HEK293T (cell line): ENCODE measurements at regions not wholly inside any gene's neighbourhood (a gene's known extent, or its start where the extent isn't known, plus 50 kb on each side); places are given as distances from the start of the nearest gene placed in this dataset.
A peak's percentile ranks its signal among the peaks of the same experiment; 100 is the strongest.
"Not testable (repeated sequence)": the region's sequence is repeated elsewhere in the genome, so short reads cannot be mapped to it uniquely, and the experiment has no call there.

Experiments
- CTCF ChIA-PET: fragments of 350-600 bp; formaldehyde crosslinking; extraction: SDS; loops from one replicate; lab custom pipeline; 2021; ENCODE audit warnings: antibody characterized with exemption, inconsistent platforms; lab: Yijun Ruan, JAX
- POLR2A ChIA-PET: fragments of 350-600 bp; formaldehyde crosslinking; extraction: SDS; loops from one replicate; lab custom pipeline; 2020; ENCODE audit warnings: antibody characterized with exemption, inconsistent platforms; lab: Yijun Ruan, JAX
- DNase-seq: peaks from one replicate; pipeline ENCODE4 v3.0.0; 2012; ENCODE audit warnings: mixed read lengths; ENCODE audit errors: extremely low spot score
- ARNT ChIP-seq: fragments of 450-650 bp; IDR thresholded peaks from 2 replicates; pipeline ENCODE4 v1.6.1; 2017; ENCODE audit warnings: mild to moderate bottlenecking
- BHLHE40 ChIP-seq: fragments of 450-650 bp; IDR thresholded peaks from 2 replicates; pipeline ENCODE4 v1.6.1; 2016; ENCODE audit warnings: mild to moderate bottlenecking, moderate library complexity, borderline replicate concordance
- CTBP1 ChIP-seq: fragments of 450-650 bp; IDR thresholded peaks from 2 replicates; pipeline ENCODE4 v1.6.1; 2016; ENCODE audit warnings: borderline replicate concordance
- ELF4 ChIP-seq: fragments of 450-650 bp; IDR thresholded peaks from 2 replicates; pipeline ENCODE4 v1.6.1; 2017; ENCODE audit warnings: antibody characterized with exemption
- FOXA1 ChIP-seq: fragments of 450-650 bp; IDR thresholded peaks from 2 replicates; pipeline ENCODE4 v1.6.1; 2016; ENCODE audit warnings: mild to moderate bottlenecking
- FOXK2 ChIP-seq: fragments of 450-650 bp; IDR thresholded peaks from 2 replicates; pipeline ENCODE4 v1.6.1; 2016; ENCODE audit warnings: mild to moderate bottlenecking
- FOXM1 ChIP-seq: fragments of 450-650 bp; IDR thresholded peaks from 2 replicates; pipeline ENCODE4 v1.6.1; 2017; ENCODE audit warnings: mild to moderate bottlenecking, borderline replicate concordance
- HDGF ChIP-seq: fragments of 450-650 bp; IDR thresholded peaks from 2 replicates; pipeline ENCODE4 v1.6.1; 2017; ENCODE audit warnings: antibody characterized with exemption, borderline replicate concordance
- L3MBTL2 ChIP-seq: fragments of 450-650 bp; conservative IDR thresholded peaks from 2 replicates; pipeline ENCODE4 v1.6.1; 2016; ENCODE audit warnings: mild to moderate bottlenecking
- LEF1 ChIP-seq: fragments of 450-650 bp; IDR thresholded peaks from 2 replicates; pipeline ENCODE4 v1.6.1; 2017; ENCODE audit warnings: mild to moderate bottlenecking, borderline replicate concordance
- NFRKB ChIP-seq: fragments of 450-650 bp; IDR thresholded peaks from 2 replicates; pipeline ENCODE4 v1.6.1; 2016; ENCODE audit warnings: mild to moderate bottlenecking, moderate library complexity
- SP1 ChIP-seq: fragments of 450-650 bp; IDR thresholded peaks from 2 replicates; pipeline ENCODE4 v1.6.1; 2017
- SUZ12 ChIP-seq: fragments of 450-650 bp; IDR thresholded peaks from 2 replicates; pipeline ENCODE4 v1.6.1; 2016; ENCODE audit warnings: mild to moderate bottlenecking
- TARDBP ChIP-seq: fragments of 450-650 bp; IDR thresholded peaks from 2 replicates; pipeline ENCODE4 v1.6.1; 2016
- ZNF384 ChIP-seq: fragments of 450-650 bp; IDR thresholded peaks from 2 replicates; pipeline ENCODE4 v1.6.1; 2016
- TF ChIP-seq, protein P1 (sequence below): fragments of 450-650 bp; IDR thresholded peaks from 2 replicates; pipeline ENCODE4 v1.6.1; 2016

DNA sequence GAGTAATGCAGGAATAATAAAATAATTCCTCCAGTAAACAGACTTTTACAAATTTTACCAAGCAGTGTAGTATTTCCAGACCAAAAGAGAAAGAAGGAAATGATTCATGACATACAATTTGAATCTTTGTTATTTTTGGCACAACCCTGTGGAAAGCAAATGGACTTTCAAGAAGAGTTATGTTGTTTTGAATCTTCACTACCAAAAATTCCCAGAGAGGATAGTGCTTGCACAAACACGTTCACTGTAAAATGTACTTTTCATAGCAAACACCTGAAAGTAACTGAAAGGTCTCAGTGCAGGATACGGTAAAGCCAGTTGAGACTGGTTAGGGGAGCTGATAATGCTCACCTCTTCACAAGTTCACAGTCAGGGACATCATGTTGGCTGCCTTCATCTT, 107.1 kb downstream of the USP22 start:
- ChIA-PET CTCF (no interaction called here), POLR2A (no interaction called here)
- no peak for DNase-seq
- TF ChIP-seq FOXK2, result no peak
- TF ChIP-seq, protein P1, sequence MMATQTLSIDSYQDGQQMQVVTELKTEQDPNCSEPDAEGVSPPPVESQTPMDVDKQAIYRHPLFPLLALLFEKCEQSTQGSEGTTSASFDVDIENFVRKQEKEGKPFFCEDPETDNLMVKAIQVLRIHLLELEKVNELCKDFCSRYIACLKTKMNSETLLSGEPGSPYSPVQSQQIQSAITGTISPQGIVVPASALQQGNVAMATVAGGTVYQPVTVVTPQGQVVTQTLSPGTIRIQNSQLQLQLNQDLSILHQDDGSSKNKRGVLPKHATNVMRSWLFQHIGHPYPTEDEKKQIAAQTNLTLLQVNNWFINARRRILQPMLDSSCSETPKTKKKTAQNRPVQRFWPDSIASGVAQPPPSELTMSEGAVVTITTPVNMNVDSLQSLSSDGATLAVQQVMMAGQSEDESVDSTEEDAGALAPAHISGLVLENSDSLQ, result peak; percentile 55

DNA sequence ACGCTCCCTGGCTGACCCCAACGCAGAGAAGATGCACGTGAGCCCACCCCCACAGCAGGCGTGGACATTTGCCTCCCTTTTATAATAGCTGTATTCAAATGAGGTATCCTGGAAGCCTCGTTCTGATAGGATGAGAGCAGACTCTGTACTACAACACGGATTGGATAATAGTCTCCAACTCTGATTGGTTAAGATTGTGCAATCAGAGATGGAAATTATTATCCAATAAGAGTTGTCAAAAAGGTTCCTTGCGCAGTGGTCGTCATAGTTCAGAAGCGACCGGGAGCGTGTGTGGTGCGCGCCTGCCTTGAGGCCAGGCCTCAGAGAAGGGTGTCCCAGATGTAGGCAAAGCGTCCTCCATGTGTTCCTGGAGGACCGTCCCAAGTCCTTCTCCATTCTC, 104.6 kb downstream of the USP22 start:
- ChIA-PET POLR2A (no interaction called here), CTCF (no interaction called here)
- DNase-seq, result no peak
- TF ChIP-seq SUZ12 (no peak), HDGF (no peak), FOXM1 (no peak), FOXA1 (no peak), L3MBTL2 (no peak), SP1 (no peak), ELF4 (no peak), LEF1 (no peak), BHLHE40 (no peak), ARNT (no peak), TARDBP (no peak), FOXK2 (no peak)
- TF ChIP-seq, protein P1, result no peak

DNA sequence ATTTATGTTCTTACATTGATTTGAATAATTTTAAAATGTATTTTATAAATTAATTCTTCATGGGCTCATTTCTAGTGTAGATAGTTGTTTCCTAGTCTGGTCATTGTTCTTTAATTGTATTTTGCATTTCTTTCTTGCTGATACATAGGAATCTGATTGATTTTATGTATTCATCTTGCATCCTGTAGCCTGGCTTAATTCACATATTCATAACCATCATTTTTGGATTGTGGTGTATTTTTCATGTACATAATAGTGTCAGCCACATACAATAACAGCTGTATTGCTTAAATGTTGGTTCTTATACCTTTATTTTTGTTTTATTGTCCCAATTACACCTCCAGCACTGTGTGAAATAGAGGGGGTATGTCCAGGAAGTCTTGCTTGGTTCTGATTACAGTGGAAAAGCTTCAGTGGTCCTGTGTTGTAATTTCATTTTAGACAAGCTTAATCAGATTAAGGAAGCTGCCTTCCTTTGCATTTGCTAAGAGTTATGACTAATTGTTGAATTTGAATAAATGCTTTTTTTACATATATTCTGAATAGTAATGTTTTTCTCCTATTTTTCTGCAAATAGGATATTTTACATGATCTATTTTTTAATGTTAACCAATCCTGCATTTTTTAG, 103.7 kb downstream of the USP22 start:
- no peak for TF ChIP-seq ZNF384
- TF ChIP-seq L3MBTL2, result no peak
- no peak for TF ChIP-seq FOXA1
- no peak for TF ChIP-seq BHLHE40
- no peak for TF ChIP-seq SP1
- no peak for TF ChIP-seq TARDBP
- no peak for TF ChIP-seq HDGF
- no peak for TF ChIP-seq FOXK2
- TF ChIP-seq LEF1, result no peak
- no peak for TF ChIP-seq SUZ12
- TF ChIP-seq CTBP1, result no peak
- TF ChIP-seq ARNT, result no peak
- TF ChIP-seq FOXM1, result no peak
- no peak for TF ChIP-seq NFRKB
- TF ChIP-seq, protein P1, result no peak
- TF ChIP-seq ELF4, result no peak
- CTCF ChIA-PET, result no interaction called here

DNA sequence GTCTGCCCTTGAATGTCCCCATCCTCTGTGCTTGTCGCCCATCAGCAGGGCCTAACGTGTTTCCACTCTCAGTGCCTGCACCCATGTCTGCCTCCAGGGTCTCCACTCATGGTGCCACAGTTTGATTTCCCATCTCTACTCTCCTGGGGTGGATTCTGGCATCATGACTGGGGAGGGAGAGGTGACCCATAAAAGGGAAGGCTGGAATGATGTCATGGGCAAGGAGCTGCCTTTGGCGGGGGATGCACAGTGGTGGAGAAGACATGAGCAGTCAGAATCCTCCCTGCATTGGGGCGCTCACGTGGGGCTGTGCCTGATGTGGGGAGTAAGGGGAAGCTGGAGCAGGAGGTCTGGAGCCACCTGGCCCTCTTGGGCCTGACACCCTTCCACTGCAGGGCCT, 100.9 kb downstream of the USP22 start:
- ChIA-PET CTCF (no interaction called here), POLR2A (no interaction called here)
- no peak for TF ChIP-seq CTBP1
- no peak for TF ChIP-seq SUZ12
- TF ChIP-seq ELF4, result no peak
- DNase-seq, result no peak

More for the DNA sequence above, 103.7 kb downstream of the USP22 start:
- POLR2A ChIA-PET, result interaction anchor here (1.5 kb wide), 1 partner anchor 31 kb away, joined by 6 read pairs; no protein-coding TSS in a partner anchor
- DNase-seq, result no peak

DNA sequence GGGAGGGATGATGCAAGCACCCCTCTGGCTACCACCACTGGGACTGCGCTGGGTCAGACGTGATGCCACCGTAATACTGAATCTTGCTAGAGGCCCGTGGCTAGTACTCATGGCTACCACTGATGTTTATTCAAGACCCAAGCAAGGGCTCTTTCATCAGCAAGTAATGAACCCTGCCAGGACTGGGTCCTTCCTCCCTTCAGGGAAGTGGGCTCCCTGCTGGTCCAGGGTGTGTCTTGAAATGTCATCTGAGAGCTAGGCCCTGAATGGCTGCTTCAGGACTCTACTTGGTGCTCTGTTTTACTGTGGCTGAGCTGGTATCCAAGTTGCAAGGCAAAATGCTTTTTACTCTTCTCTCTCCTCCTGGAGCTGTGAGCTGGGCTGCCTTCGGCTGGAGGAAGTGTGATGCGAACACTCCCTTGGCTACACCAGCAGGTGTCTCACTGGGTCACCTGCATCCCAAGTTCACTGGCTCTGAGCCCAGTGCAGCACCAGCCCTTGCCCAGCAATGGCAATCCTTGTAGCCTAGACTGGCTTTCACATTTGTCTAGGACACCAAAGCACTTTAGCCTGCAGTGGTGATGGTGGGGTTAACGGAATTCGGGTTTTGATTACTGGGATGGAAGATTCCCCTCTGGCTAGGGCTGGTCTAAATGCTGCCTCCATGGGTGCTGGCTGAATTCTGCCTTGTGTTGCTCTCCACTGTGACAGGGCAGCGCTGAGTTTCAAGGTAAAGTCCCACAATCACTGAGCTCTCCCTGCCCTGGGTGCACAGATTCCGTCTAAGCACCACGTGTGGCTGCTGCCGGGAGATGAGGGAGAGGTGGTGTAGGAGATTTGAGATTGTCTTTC, 98.6 kb downstream of the USP22 start:
- peak; percentile 33 for DNase-seq
- POLR2A ChIA-PET, result no interaction called here

DNA sequence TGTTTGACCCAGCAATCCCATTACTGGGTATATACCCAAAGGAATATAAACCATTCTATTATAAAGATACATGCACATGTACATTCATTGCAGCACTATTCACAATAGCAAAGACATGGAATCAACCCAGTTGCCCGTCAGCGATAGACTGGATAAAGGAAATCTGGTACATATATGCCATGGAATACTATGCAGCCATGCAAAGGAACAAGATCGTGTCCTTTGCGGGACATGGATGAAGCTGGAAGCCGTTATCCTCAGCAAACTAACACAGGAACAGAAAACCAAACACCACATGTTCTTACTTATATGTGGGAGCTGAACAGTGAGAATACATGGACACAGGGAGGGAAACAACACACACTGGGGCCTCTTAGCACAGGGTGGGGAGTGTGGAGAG, 95.1 kb downstream of the USP22 start:
- CTCF ChIA-PET, POLR2A ChIA-PET, DNase-seq: not testable (repeated sequence)

More for the DNA sequence above, 98.6 kb downstream of the USP22 start:
- CTCF ChIA-PET, result interaction anchor here (0.7 to 1.2 kb wide), 3 partner anchors 23 to 49 kb away, joined by 3 to 7 read pairs (median 3); no protein-coding TSS in a partner anchor
- TF ChIP-seq L3MBTL2 (no peak), LEF1 (no peak), ARNT (no peak), HDGF (no peak), ELF4 (no peak), FOXA1 (no peak), BHLHE40 (no peak), SP1 (no peak), FOXM1 (no peak), NFRKB (no peak)
